Ovary (tissue), 3 donors: ENCODE measurements at regions not wholly inside any gene's neighbourhood (a gene's known extent, or its start where the extent isn't known, plus 50 kb on each side); places are given as distances from the start of the nearest gene placed in this dataset.

Source experiments
- EP300 ChIP-seq: sonication (generic); formaldehyde crosslinking; IDR thresholded peaks from one replicate; pipeline ENCODE4 v1.6.1; 2017; ENCODE audit warnings: antibody characterized with exemption
- POLR2A ChIP-seq: fragments of 450-650 bp; IDR thresholded peaks from one replicate; pipeline ENCODE4 v1.6.1; 2017; ENCODE audit warnings: antibody characterized with exemption, mild to moderate bottlenecking, moderate library complexity
- TF ChIP-seq, protein P1 (sequence below), 3 donors: fragments of 450-650 bp in 2 of 3; fragments of 200-600 bp in 1 of 3; IDR thresholded peaks; one replicate each; pipeline versions ENCODE4 v1.5.1 to v1.8.0; 2016 to 2022; ENCODE audit warnings: antibody characterized with exemption in 3 of 3, mild to moderate bottlenecking in 1 of 3
- donor health status: DM: no; HTN: no; CAD: no.

DNA sequence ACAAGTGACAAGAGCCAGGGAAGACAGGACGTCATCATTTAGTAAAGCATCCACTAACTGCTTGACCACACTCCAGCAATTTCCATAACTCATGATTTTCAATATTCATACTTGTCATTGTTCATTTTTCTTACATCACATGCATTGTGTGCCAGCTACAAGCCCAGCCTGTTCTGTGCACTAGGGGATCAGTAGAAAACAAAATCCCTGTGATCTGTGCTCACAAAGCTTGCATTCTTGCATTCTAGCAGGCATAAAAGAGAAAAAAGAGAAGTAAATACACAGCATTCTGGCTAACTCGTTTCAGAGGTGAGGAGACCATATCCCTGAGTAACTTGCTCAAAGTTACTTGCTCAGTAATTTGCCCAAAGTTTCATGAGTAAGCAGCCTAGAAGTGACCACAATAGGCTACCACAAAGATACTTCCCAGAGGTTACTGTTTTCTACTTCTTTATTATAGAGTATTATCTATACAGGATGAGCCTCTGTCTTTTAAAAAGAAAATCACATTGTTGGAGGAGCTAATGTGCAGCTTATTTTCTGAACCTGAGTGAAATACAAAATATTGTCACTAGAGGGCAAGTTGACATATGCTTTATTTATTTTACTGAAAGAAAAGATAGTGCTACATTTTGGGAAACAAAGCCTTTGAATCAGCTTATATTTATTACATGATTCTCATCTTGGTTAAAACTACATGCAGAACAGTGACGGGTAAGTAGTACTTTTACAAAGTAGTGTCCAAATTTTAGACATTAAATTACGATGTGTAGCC lies 701.4 kb upstream of the LMCD1 start:
- TF ChIP-seq, protein P1, sequence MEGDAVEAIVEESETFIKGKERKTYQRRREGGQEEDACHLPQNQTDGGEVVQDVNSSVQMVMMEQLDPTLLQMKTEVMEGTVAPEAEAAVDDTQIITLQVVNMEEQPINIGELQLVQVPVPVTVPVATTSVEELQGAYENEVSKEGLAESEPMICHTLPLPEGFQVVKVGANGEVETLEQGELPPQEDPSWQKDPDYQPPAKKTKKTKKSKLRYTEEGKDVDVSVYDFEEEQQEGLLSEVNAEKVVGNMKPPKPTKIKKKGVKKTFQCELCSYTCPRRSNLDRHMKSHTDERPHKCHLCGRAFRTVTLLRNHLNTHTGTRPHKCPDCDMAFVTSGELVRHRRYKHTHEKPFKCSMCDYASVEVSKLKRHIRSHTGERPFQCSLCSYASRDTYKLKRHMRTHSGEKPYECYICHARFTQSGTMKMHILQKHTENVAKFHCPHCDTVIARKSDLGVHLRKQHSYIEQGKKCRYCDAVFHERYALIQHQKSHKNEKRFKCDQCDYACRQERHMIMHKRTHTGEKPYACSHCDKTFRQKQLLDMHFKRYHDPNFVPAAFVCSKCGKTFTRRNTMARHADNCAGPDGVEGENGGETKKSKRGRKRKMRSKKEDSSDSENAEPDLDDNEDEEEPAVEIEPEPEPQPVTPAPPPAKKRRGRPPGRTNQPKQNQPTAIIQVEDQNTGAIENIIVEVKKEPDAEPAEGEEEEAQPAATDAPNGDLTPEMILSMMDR (IDR thresholded peaks at IDR 0.05), result no peak
- TF ChIP-seq POLR2A (no peak), EP300 (no peak)
